Stimulated activated CD8-positive, alpha-beta memory T cell treated with anti-CD3 and anti-CD28 coated beads, Interleukin-15, amount 100 ng/mL, for 24 hours (primary cell): ENCODE measurements at regions not wholly inside any gene's neighbourhood (a gene's known extent, or its start where the extent isn't known, plus 50 kb on each side); places are given as distances from the start of the nearest gene placed in this dataset.
"Not testable (repeated sequence)": the region's sequence is repeated elsewhere in the genome, so short reads cannot be mapped to it uniquely, and the experiment has no call there.

Source experiments
- DNase-seq: peaks from one replicate; pipeline ENCODE4 v3.0.0-alpha.2; 2020; ENCODE audit warnings: low read depth

DNA sequence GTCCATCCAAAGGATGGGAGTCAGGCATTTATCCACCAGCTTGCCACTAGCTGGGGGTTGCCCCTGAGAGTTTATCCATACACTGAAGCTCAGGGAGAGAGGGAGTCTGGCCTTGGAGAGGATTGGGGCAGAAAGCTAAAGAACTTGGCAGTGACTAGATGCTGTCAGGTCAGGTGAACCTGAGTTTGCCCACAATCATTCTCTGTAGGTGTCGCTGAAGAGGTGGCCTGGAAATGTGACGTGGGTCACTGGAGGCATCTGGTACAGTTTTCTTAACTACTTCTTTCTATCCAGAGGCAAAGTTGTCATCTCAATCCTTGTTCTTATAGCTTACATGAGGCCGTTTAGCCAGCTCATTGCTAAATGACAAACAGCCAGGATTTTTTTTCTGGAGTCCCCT lies 298.0 kb upstream of the CTNNB1 start:
- no peak for DNase-seq

DNA sequence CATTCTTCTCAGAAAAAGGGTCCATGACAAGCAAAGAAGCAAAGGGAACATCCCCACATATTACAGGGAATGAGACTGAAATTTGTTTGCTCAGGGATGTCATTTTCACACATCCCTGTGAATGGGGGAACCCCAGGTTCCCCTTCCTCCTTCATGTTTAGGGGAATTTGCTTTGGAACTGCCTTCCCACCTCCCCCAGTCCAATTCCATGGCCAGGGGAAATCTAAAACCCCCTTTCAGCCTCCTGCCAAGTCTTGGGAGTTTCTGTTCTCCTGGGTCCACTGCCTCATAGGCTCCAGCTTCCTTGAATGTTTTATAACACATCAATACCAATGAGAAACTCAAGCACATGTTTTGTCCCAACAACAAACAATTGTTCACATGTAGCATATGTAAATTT lies 297.5 kb upstream of the CTNNB1 start:
- no peak for DNase-seq

DNA sequence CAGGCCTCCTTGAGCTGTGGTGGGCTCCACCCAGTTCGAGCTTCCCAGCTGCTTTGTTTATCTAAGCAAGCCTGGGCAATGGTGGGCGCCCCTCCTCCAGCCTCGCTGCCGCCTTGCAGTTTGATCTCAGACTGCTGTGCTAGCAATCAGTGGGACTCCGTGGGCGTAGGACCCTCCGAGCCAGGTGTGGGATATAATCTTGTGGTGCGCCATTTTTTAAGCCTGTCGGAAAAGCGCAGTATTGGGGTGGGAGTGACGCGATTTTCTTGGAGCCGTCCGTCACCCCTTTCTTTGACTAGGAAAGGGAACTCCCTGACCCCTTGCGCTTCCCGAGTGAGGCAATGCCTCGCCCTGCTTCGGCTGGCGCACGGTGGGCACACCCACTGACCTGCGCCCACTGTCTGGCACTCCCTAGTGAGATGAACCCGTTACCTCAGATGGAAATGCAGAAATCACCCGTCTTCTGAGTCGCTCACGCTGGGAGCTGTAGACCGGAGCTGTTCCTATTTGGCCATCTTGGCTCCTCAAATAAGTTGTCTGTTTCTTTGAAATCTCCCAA lies 291.3 kb upstream of the CTNNB1 start:
- DNase-seq = not testable (repeated sequence)

DNA sequence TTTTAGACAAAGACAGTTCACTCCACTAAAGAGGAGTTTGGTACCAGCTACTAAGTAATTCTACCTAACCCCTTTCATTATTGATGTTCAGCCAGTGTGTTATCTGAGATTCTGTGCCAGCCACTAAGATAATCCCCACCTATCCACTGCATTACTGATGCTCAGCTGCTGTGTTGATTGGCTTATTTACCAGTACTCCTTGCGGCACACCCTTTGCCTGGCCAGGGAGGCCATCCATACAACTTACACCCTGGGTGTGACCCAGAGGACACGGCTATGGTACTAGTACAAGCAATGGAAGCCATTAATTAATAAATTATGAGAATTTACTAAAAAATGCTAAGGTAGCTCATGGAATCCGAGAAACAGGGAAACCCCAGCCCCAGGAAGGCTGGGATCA lies 290.7 kb upstream of the CTNNB1 start:
- DNase-seq = no peak

DNA sequence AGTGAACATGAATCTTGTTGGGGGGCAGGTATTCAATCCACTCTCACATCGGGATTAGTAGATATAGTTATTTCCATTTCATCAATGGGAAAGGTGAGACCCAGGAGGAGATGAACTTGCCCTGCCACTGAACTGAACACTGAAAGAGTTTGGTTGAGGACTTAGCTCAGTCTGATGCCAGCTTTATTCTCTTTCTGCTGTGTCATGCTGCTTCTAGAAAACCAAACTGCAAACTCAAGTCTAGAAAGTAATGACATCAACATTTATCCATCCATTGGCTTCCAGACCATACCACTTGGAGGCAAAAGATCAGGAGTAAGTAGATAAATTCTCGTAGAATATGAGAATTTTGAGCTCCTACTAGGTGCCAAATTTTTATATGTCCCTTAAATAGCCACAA lies 288.0 kb upstream of the CTNNB1 start:
- no peak for DNase-seq

DNA sequence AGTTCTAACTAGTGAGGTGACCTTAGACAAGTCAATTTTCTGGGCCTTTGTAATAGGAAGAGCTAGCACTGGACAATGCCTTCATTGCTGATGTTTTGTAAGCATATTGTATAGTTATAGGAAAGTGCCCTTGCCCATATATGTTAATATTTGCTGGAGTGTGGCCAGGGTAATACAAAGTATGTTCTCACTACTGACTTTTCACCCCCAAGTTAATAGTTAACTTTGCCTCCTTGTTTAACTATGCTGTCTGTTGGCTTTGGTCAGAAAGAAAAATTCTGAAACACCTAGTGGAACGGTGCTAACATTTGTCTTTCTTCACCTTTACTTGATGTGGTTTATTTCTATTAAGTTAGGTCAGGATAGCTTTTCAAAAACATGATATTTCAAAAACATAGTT lies 287.4 kb upstream of the CTNNB1 start:
- DNase-seq = no peak

DNA sequence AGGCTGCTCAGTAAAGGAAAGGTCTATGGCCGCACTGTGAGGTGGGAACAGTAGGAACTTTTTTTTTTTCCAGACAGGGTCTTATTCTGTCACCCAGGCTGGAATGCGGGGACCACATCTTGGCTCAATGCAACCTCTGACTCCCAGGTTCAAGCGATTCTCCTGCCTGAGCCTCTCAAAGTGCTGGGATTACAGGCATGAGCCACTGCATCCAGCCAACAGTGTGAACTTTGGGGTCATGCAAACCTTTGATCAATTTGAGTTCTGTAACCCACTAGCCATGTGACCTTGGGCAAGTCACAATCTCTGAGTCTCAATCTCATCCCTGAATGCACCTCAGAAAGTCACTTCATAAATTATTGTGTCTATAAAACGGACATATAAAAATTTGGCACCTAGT lies 286.8 kb upstream of the CTNNB1 start:
- no peak for DNase-seq

DNA sequence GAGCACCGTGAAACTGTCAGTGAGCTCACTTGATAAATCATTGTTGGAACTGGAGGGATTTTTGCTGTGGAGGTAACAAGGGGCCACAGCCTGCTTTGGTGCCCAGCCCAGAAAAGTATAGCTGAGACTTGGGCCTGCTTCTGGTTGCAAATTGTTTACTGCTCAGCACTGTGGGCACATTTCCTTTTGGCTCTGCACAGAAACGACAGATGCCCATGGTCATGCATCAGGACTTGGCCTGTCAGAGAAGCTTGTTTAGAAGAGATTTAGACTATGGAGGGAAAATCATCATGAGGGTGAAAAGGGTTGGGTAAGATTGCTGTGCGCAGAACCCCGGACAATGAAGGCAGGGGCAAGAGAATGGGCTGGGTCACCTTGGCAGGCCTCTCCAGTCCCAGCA lies 286.1 kb upstream of the CTNNB1 start:
- no peak for DNase-seq

DNA sequence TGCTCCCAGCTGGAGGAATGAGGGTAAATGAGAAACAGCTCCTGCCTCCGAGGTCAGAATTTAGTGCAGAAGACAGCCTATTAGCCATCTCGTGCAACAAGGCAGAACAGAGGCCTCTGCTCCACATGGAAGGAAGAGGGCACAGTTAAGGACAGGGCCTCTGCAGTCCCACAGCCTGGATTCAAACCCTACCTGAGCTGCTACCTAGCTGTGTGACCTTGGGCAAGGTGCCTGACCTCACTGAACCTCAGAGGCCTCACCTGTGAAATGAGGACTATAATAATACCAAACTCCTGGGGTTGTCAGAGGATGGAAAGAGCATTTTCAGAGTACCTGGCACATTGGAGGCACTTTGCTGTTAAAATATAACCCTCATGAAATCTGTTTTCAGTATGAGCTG lies 285.7 kb upstream of the CTNNB1 start:
- DNase-seq = no peak

DNA sequence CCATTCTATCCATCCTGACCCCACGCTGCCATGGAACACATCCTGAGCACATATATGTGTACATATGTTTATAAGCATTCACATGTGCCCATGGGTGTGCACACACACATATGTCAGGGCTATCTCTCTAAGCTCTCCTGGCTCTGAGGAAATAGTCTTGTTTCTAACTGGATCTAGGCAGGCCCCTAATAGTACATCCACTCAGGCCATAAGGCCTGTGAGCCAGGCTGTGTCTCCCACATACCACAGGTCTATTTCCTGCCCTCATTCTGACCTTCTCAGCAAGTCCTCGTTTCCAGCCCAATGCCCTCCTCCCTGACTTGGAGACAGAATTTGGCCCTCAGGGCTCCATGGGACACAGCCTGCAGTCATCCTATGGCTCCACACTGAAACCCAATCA lies 284.8 kb upstream of the CTNNB1 start:
- no peak for DNase-seq

DNA sequence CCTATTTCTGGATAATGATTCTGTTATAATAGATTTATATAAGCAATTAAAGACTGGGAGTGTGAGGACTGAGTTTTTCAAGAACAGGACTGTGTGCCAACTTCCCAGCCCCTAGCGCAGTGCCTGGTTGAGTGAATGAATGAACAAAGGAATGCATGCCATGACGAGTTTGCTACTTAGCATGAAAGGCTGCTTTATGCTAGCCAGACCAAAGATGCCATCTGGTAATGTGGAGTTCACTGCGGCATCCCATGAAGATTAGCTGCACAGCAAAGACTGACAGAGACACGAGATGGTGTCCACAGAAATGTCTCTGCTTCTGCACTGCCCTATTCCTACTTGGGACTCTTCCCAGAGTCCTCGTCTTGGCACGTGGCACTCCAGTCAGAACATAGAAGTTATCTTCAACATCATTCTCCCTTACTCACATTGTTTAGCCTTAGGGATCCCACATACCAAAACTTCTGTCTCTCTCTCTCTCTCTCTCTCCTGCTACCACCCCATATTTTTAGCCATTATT lies 283.9 kb upstream of the CTNNB1 start:
- DNase-seq = no peak

DNA sequence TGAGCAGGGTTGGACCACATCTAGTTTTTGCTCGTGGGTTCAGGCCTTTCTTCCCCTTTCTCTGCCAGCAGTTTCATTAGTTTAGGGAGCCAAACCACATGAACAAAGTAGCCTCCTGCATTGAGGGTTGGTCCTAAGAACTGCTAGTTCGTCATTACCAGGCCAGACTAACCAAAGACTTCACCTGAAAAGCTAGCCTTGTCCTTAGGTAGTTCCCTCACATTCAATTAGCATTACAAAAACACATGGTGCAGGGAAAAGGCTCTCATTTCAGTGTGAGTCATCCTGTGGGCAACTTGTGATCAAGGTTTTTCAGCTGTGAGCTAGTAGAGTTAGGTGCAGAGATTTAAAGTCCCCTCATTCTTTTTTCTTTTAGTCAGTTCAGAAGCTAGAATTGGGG lies 279.3 kb upstream of the CTNNB1 start:
- DNase-seq = no peak

DNA sequence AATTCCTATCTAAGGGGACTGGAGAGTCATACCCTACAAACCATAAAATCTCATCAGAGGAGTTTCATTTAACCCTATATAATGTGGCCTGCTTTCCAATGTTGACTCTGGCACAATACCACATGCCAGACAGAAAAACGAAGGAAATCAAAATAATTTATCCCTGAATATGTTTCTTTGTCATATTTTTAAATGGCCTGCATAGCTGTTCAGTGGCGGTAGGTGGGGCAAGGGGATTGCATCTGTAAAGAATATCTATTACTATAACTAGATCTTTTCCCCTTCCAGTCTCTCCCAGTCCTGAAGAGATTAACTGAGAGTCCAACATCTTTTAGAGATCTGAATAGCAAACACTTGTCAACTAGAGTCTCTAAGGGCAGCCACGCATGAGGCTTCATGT lies 278.1 kb upstream of the CTNNB1 start:
- DNase-seq = no peak

DNA sequence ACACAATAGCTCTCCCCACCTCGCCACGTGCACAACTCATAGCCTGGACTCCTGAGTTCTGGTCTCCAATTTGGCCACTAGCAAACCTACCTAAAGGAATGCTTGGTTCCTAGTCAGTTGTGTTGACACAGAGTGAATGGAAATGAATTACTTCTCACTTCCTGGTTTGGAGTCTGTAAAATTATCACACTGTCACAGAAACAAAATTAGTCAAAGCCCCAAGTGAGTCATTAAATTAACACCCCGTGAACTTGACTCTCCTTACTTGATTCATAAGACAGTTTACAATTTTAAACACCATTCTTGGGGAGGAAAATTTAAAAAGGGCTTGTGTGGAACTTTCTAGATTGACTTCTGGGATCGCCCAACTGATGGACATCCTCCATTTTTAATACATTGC lies 276.2 kb upstream of the CTNNB1 start:
- no peak for DNase-seq

DNA sequence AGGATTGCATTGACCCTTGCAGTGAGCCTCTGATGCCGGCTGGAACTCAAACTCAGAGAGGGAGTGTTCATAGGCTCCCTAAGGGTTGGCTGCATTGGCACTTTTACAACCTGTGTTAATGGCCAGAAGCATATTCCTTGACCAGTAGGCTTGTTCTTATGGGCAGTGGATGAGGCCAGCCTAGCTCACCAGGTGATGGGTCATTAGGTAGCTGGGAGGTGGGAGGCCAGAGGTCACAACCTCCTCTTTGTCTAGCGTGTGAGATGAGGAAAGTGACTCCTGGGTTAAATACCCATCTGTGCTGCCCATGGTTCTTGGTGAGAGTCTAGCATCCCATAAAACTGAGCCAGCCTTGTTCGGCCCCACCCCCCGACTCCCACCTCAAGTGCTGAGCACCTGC lies 275.7 kb upstream of the CTNNB1 start:
- DNase-seq = no peak

DNA sequence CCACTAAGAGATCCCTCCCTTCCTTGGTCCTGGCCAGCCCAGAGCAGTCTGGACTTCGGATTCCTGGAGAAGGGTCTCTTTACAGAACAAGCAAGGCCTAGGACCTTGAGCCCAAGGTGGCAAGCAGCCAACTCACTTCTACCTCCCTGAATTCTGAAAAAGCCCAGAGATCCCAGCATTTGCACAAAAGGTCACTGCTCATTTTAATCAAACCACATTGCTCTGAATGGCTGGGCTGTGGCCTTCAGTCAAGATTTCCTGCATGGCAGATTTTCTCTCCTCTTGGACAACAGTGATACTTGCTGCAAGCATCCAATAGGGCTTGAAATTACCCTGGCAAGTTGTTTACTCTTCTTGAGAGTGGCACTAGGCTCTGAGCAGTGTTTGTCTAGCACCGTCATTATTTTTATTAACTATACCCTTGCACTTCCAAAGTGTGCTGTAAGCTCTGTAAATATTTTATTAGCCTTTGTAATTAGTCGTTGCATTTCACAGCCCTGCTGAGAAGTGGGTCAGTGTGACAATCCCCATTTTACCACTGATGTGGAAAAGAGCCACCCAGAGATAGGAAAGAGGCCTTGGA lies 274.7 kb upstream of the CTNNB1 start:
- DNase-seq = no peak

DNA sequence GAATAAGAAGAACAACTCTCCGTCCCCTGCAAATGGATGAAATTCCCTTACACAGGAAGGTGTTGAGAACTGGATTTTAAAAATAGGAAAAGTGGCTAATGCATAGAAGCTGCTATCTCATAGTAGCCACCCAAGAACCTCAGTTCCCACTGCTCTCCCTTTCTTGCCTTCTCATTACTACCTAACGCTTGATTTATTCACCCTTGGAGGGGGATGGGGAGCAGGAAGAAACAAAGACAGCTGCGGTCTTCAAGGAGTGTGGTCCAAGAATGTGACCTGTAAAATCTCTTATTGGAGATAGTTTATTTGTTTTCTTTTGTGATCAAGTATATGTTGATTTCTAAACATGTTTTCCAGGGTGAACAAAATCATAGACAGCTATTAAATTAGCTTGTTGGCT lies 274.1 kb upstream of the CTNNB1 start:
- DNase-seq = no peak

DNA sequence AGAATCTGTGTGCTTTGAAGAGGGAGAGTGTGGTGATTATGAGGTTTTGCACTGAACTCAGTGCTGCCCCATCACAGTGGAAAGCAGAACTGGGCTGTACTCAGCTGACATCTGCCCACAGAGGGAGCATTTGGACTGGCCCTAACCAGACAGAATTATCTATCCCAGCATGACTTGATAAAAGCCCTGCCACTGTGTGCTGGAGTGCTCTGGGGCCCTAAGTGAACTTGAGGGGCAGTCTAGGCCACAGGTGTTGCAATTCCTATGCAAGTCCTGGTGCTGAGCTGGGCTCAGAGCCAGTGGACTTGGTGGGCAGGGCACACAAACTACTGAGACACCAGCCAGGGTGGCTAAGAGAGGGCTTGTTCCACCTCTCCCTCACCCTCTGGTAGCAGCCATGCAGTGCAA lies 269.2 kb upstream of the CTNNB1 start:
- no peak for DNase-seq

DNA sequence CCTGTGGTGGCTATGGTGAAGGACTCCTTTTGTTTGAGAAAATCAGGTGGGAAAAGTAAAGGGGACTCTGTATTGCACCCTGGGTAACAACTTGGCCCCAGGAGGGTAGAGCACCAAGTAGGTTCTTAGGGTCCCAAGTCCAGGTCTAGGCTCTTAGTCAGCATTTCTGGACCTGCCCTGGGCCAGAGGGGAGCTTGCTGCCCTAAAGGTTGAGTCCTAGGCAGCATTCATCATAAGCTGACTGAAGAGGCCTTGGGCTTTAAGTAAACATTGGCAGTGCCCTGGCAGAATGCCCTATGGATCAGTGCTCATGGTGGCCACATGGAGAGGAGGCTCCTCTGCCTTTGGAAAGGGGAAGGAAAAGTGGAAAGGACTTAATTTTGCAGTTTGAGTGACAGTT lies 268.5 kb upstream of the CTNNB1 start:
- no peak for DNase-seq

DNA sequence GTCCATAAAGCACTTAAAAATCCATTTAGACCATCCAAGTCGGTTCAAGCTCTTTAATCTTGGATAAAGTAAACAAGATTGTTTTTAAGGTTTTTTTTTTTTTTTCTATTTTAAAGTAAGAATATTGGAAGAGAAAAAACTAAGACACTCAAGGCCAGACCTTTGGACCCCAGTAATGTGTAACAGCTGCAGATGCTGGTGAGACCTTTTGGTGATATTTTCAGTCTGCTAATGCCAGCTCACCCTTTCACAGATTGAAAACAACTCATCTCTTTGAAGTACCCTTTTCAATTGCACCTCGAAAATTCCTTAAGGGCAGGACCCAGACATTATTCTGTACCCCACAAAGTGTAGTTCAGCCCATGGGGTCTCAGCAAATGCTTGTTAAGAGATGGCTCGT lies 260.7 kb upstream of the CTNNB1 start:
- no peak for DNase-seq

DNA sequence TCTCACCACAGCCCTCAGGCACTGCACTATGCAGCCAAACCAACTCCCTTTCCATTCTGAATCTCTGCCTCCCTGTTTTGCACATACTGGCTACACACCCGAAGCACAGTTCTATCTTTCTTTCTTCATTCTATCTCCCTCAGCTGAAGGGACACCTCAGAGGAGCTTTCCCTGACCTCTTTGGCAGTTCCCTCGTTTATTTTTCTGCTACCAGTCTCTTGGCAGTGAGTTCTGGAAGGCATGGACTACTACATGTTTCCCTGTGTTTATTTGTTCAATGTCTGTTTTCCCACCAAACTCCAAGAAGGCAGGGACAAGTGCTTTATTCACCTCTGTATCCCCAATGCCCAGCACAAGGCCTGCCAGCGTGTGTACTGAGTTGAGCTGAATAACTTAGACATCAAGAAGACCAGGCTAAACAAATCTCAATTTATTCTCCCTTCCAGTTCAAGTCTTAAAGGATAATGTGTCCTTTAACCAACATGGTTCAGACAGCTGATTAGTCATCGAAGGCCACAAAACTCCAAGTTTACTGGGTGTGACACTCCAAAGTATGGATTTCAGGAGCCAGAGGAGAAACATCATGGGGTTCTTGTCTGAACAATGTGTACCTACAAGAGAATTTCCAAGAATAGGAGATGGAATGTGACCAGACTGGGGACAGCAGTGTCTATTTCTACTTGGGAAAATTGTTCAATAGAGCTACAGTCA lies 260.1 kb upstream of the CTNNB1 start:
- DNase-seq = no peak

DNA sequence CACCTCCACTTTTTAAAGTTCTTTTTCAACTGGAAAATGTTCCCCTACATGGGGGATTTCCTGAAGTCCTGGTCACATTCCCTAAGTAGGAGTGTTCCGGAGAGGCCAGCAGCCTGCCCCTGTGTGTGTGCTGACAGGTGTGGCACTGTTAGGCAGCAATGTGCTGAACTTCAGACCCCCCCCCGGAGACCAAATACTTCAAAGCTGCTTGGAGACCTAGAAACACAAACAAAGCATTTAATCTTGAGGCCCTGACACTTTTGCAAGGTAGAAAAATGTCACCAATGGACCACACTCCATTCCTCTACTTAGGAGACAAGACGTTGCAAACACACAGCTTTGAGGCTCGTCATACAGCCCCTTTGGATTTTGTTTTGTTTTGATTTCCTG lies 259.6 kb upstream of the CTNNB1 start:
- no peak for DNase-seq

DNA sequence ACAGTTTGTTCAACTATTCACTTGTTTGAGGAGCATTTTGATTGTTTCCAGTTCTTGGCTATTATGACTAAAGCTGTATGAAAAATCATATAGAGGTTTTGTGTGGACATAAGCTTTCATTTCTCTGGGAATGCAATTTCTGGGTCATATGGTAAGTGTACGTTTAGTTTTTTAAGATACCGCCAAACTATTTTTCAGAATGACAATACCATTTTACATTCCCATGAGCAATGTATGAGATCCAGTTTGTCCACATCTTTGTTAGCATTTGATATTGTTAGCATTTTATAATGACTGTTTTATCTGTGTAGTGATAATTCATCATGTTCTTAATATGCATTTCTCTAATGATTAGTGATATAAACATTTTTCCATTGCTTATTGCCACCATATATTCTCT lies 258.7 kb upstream of the CTNNB1 start:
- no peak for DNase-seq

DNA sequence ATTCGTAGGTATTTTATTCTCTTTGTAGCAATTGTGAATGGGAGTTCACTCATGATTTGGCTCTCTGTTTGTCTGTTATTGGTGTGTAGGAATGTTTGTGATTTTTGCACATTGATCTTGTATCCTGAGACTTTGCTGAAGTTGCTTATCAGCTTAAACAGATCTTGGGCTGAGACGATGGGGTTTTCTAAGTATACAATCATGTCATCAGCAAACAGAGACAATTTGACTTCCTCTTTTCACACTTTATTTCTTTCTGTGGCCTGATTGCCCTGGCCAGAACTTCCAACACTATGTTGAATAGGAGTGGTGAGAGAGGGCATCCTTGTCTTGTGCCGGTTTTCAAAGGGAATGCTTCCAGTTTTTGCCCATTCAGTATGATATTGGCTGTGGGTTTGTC lies 252.3 kb upstream of the CTNNB1 start:
- DNase-seq = not testable (repeated sequence)
